ENCODE measurements at regions not wholly inside any gene's neighbourhood (a gene's known extent, or its start where the extent isn't known, plus 50 kb on each side); places are given as distances from the start of the nearest gene placed in this dataset.

GRCh38 chr15:29465816-29466215, 196.2 kb upstream of the NSMCE3 start:
- no peaks in the 10 kb centered on the region for H4K20me1 ChIP-seq (ENCODE audit: low read depth)
- H3K4me2 ChIP-seq = no peak overlapping the region
- no peak overlapping the region for H3K27ac ChIP-seq
- no peak for DNase-seq (ENCODE audit: low spot score)
- TF ChIP-seq CTCF (IDR thresholded peaks at IDR 0.05) (no peak), EZH2 (IDR thresholded peaks at IDR 0.05) (no peak), EZH2phosphoT487 (IDR thresholded peaks at IDR 0.05) (no peak)
- H3K27me3 Mint-ChIP-seq (ENCODE audit: insufficient read depth, low read depth) = no peaks in the 10 kb centered on the region
- no peaks in the 10 kb centered on the region for H3K9me3 ChIP-seq (ENCODE audit: low read depth)
- H3K36me3 ChIP-seq = no peaks in the 10 kb centered on the region
- H3K4me1 Mint-ChIP-seq = peaks cover 4% of the 10 kb centered on the region
- H3K9me3 Mint-ChIP-seq = no peaks in the 10 kb centered on the region
- no peaks in the 10 kb centered on the region for H3F3A ChIP-seq (ENCODE audit: low read depth)
- no peak overlapping the region for H3K27ac Mint-ChIP-seq
- no peak overlapping the region for H3K4me3 ChIP-seq
- H3K4me1 ChIP-seq = peaks cover 3% of the 10 kb centered on the region
- no peaks in the 10 kb centered on the region for H3K79me2 ChIP-seq (ENCODE audit: low read depth)
- H2AFZ ChIP-seq (replicated peaks) = no peak overlapping the region
- H3K4me3 Mint-ChIP-seq = no peak overlapping the region
- H3K27me3 ChIP-seq = no peaks in the 10 kb centered on the region
- no peaks in the 10 kb centered on the region for H3K36me3 Mint-ChIP-seq
- H3K9ac ChIP-seq = no peak overlapping the region

- TF ChIP-seq CTCF (IDR thresholded peaks at IDR 0.05) (no peak), EZH2phosphoT487 (IDR thresholded peaks at IDR 0.05) (no peak), EZH2 (IDR thresholded peaks at IDR 0.05) (no peak)
- no peaks in the 10 kb centered on the region for H3F3A ChIP-seq (ENCODE audit: low read depth)
- Mint-ChIP-seq H3K4me3 (no peak overlapping the region), H3K27me3 (ENCODE audit: insufficient read depth, low read depth) (no peaks in the 10 kb centered on the region), H3K36me3 (no peaks in the 10 kb centered on the region), H3K9me3 (no peaks in the 10 kb centered on the region), H3K4me1 (peaks cover 4% of the 10 kb centered on the region), H3K27ac (no peak overlapping the region)
- no peaks in the 10 kb centered on the region for H3K79me2 ChIP-seq (ENCODE audit: low read depth)
- DNase-seq (ENCODE audit: low spot score) = no peak
- no peak overlapping the region for H2AFZ ChIP-seq (replicated peaks)
- no peaks in the 10 kb centered on the region for H4K20me1 ChIP-seq (ENCODE audit: low read depth)
- H3K4me2 ChIP-seq = no peak overlapping the region
- no peaks in the 10 kb centered on the region for H3K9me3 ChIP-seq (ENCODE audit: low read depth)
- H3K36me3 ChIP-seq = no peaks in the 10 kb centered on the region
- H3K4me3 ChIP-seq = no peak overlapping the region
- no peak overlapping the region for H3K27ac ChIP-seq
- H3K4me1 ChIP-seq = no peaks in the 10 kb centered on the region
- no peaks in the 10 kb centered on the region for H3K27me3 ChIP-seq
- no peak overlapping the region for H3K9ac ChIP-seq
Measured at GRCh38 chr15:29465196-29465595, 195.6 kb upstream of the NSMCE3 start.

DNA sequence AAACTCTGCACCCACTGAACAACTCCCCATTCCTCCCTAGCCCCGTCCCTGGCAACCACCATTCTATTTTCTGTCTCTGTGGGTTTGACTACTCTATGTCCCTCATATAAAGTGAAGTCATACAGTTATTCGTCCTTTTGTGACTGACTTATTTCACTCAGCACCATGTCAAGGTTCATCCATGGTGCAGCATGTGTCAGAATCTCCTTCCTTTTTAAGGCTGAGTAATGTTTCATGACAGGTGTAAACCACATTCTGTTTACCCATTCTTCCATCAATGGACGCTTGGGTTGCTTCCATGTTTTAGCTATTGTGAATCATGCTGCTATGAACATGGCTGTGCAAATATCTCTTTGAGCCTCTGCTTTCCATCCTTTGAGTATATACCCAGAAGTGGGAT, 192.3 kb upstream of the NSMCE3 start:
- H3K9me3 ChIP-seq (ENCODE audit: low read depth) = no peaks in the 10 kb centered on the region
- H3K36me3 Mint-ChIP-seq = no peaks in the 10 kb centered on the region
- no peak overlapping the region for H3K4me2 ChIP-seq
- no peak overlapping the region for H3K27ac Mint-ChIP-seq
- no peaks in the 10 kb centered on the region for H3K36me3 ChIP-seq
- H3K4me3 ChIP-seq = no peak overlapping the region
- no peak overlapping the region for H3K27ac ChIP-seq
- TF ChIP-seq CTCF (IDR thresholded peaks at IDR 0.05) (no peak), EZH2phosphoT487 (IDR thresholded peaks at IDR 0.05) (no peak), EZH2 (IDR thresholded peaks at IDR 0.05) (no peak)
- H3F3A ChIP-seq (ENCODE audit: low read depth) = no peaks in the 10 kb centered on the region
- no peaks in the 10 kb centered on the region for H3K27me3 Mint-ChIP-seq (ENCODE audit: insufficient read depth, low read depth)
- H4K20me1 ChIP-seq (ENCODE audit: low read depth) = no peaks in the 10 kb centered on the region
- no peaks in the 10 kb centered on the region for H3K9me3 Mint-ChIP-seq
- H2AFZ ChIP-seq (replicated peaks) = no peak overlapping the region
- no peak overlapping the region for H3K9ac ChIP-seq
- H3K4me1 ChIP-seq = no peaks in the 10 kb centered on the region
- H3K4me3 Mint-ChIP-seq = no peak overlapping the region
- no peaks in the 10 kb centered on the region for H3K79me2 ChIP-seq (ENCODE audit: low read depth)
- no peaks in the 10 kb centered on the region for H3K27me3 ChIP-seq
- peaks cover 5% of the 10 kb centered on the region for H3K4me1 Mint-ChIP-seq
- DNase-seq (ENCODE audit: low spot score) = no peak

DNA sequence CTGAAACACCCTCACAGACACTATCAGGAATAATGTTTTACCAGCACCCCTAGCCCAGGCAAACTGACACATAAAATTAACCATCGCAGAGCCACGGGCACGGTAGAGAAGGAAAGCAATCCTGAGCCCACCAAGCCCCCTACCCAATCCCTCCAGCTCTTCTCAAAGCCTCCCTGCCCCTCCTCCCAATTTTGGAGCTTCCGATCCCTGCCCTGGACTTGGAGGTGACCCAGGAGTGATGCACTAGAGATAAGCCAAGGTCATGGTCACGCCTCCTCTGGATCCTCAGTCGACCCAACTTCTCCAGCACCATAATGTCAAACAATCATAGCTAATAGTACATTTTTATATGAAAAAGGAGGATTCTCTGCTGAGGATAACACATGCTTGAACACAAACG, 188.7 kb upstream of the NSMCE3 start:
- H3K4me2 ChIP-seq = no peak overlapping the region
- TF ChIP-seq EZH2phosphoT487 (IDR thresholded peaks at IDR 0.05) (no peak), EZH2 (IDR thresholded peaks at IDR 0.05) (no peak), CTCF (IDR thresholded peaks at IDR 0.05) (no peak)
- no peak overlapping the region for H3K27ac ChIP-seq
- peaks cover 2% of the 10 kb centered on the region for H3F3A ChIP-seq (ENCODE audit: low read depth)
- Mint-ChIP-seq H3K27me3 (ENCODE audit: insufficient read depth, low read depth) (peaks cover 3% of the 10 kb centered on the region), H3K27ac (no peak overlapping the region), H3K4me1 (peaks cover 16% of the 10 kb centered on the region), H3K36me3 (no peaks in the 10 kb centered on the region), H3K9me3 (no peaks in the 10 kb centered on the region), H3K4me3 (no peak overlapping the region)
- no peak for DNase-seq (ENCODE audit: low spot score)
- no peaks in the 10 kb centered on the region for H3K27me3 ChIP-seq
- H3K4me1 ChIP-seq = peaks cover 1% of the 10 kb centered on the region
- H2AFZ ChIP-seq (replicated peaks) = no peak overlapping the region
- no peak overlapping the region for H3K9ac ChIP-seq
- no peak overlapping the region for H3K4me3 ChIP-seq
- H3K36me3 ChIP-seq = no peaks in the 10 kb centered on the region
- no peaks in the 10 kb centered on the region for H4K20me1 ChIP-seq (ENCODE audit: low read depth)
- H3K9me3 ChIP-seq (ENCODE audit: low read depth) = no peaks in the 10 kb centered on the region
- H3K79me2 ChIP-seq (ENCODE audit: low read depth) = no peaks in the 10 kb centered on the region
